Heart left ventricle (tissue), 13 donors: ENCODE measurements at regions not wholly inside any gene's neighbourhood (a gene's known extent, or its start where the extent isn't known, plus 50 kb on each side); places are given as distances from the start of the nearest gene placed in this dataset.

Experiments used
- POLR2A ChIP-seq, 2 donors: fragments of 450-650 bp; IDR thresholded peaks; one replicate each; pipeline ENCODE4 v1.6.1; 2017; ENCODE audit warnings: antibody characterized with exemption in 2 of 2, mild to moderate bottlenecking in 2 of 2, moderate library complexity in 2 of 2
- TF ChIP-seq, protein P1 (sequence below), 12 donors: fragments of 200-600 bp; sonication (generic) in 4 of 12; IDR thresholded peaks; one replicate each; pipeline versions ENCODE4 v1.5.0 to v1.8.0; 2018 to 2022; ENCODE audit warnings: antibody characterized with exemption in 12 of 12, mild to moderate bottlenecking in 5 of 12
- donor health status: ischemic (EF 13 %, LVEDD 7.1; RV severe dilation, severe dysfunction).
- donor health status: DM: no; HTN: yes; CAD: no.
- donor health status: DM: no; HTN: no; CAD: no.
- donor health status: ischemic (EF 25% LVEDD 6.9; RV normal size, moderate dysfunction).
- donor health status: ischemic (EF 25% LVEDD 5.7; RV mildly dilated, moderate dysfunction).
- donor health status: ischemic (EF 35%, LVEDD 5.7; RV mildly dilated, moderate dysfunction).
- donor health status: nonischemic (EF 11% LVEDD 7.7; RV severe dilation, severe dysfunction).
- donor health status: DM: yes; HTN: yes; CAD: no.
- donor health status: PGD.
- donor health status: ischemic (EF 29% LVEDD 5.4; RV normal size, mild dysfunction).
- donor health status: nonischemic (EF 23%, LVEDD 6.1; RV moderate dilation, normal function).

DNA sequence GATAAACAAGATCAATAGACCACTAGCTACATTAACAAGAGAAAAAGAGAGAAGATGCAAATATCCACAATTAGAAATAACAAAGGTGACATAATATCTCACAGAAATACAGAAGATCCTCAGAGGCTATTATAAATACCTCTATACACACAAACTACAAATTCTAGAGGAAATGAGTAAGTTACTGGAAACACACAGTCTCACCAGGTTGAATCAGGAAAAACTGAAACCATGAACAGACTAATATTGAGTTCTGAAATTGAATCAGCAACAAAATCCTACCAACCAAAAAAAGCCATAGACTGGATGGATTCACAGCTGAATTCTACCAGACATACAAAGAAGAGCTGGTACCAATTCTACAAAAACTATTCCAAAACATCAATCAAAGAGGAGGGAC is 211.8 kb upstream of the CPEB2 start:
- TF ChIP-seq, protein P1, sequence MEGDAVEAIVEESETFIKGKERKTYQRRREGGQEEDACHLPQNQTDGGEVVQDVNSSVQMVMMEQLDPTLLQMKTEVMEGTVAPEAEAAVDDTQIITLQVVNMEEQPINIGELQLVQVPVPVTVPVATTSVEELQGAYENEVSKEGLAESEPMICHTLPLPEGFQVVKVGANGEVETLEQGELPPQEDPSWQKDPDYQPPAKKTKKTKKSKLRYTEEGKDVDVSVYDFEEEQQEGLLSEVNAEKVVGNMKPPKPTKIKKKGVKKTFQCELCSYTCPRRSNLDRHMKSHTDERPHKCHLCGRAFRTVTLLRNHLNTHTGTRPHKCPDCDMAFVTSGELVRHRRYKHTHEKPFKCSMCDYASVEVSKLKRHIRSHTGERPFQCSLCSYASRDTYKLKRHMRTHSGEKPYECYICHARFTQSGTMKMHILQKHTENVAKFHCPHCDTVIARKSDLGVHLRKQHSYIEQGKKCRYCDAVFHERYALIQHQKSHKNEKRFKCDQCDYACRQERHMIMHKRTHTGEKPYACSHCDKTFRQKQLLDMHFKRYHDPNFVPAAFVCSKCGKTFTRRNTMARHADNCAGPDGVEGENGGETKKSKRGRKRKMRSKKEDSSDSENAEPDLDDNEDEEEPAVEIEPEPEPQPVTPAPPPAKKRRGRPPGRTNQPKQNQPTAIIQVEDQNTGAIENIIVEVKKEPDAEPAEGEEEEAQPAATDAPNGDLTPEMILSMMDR (IDR thresholded peaks at IDR 0.05): no peak
- no peak for TF ChIP-seq POLR2A (IDR thresholded peaks at IDR 0.05)
